DMS 273 (cell line): ENCODE measurements at regions not wholly inside any gene's neighbourhood (a gene's known extent, or its start where the extent isn't known, plus 50 kb on each side); places are given as distances from the start of the nearest gene placed in this dataset.

Source experiments
- DNase-seq: peaks from one replicate; lab custom pipeline; 2025; ENCODE audit not compliant: unreplicated experiment; lab: John Stamatoyannopoulos, UW

GRCh38 chr1:98084188-98084587 lies 163.4 kb upstream of the DPYD start:
- no peak for DNase-seq

GRCh38 chr1:98081944-98082343 lies 161.1 kb upstream of the DPYD start:
- no peak for DNase-seq

GRCh38 chr1:98078596-98078995 lies 157.8 kb upstream of the DPYD start:
- no peak for DNase-seq

- DNase-seq: no peak
Observed at GRCh38 chr1:98077691-98078090, 156.9 kb upstream of the DPYD start.

- DNase-seq: no peak
Observed at GRCh38 chr1:98075626-98076025, 154.8 kb upstream of the DPYD start.

- no peak for DNase-seq
Observed at GRCh38 chr1:98073823-98074222, 153.0 kb upstream of the DPYD start.

- DNase-seq: no peak
Observed at GRCh38 chr1:98073106-98073505, 152.3 kb upstream of the DPYD start.

- no peak for DNase-seq
Observed at GRCh38 chr1:98072047-98072446, 151.2 kb upstream of the DPYD start.

GRCh38 chr1:98068016-98068415 lies 147.2 kb upstream of the DPYD start:
- no peak for DNase-seq

GRCh38 chr1:98066911-98067310 lies 146.1 kb upstream of the DPYD start:
- DNase-seq: no peak

- DNase-seq: no peak
Observed at GRCh38 chr1:98059620-98060019, 138.8 kb upstream of the DPYD start.

GRCh38 chr1:98058676-98059075 lies 137.8 kb upstream of the DPYD start:
- no peak for DNase-seq

GRCh38 chr1:98057236-98057910 lies 136.5 kb upstream of the DPYD start:
- no peak for DNase-seq

- no peak for DNase-seq
Observed at GRCh38 chr1:98056781-98057180, 135.9 kb upstream of the DPYD start.

- no peak for DNase-seq
Observed at GRCh38 chr1:98055457-98055856, 134.6 kb upstream of the DPYD start.

GRCh38 chr1:98054786-98055185 lies 134.0 kb upstream of the DPYD start:
- DNase-seq: no peak

GRCh38 chr1:98054367-98054701 lies 133.5 kb upstream of the DPYD start:
- peak; percentile 41 for DNase-seq

- peak; percentile 90 for DNase-seq
Observed at GRCh38 chr1:98053471-98054366, 132.9 kb upstream of the DPYD start.

GRCh38 chr1:98051065-98051675 lies 130.3 kb upstream of the DPYD start:
- DNase-seq: peak; percentile 91

- DNase-seq: peak; percentile 76
Observed at GRCh38 chr1:98049370-98050135, 128.7 kb upstream of the DPYD start.

GRCh38 chr1:98048751-98049325 lies 128.0 kb upstream of the DPYD start:
- no peak for DNase-seq
